Thymus (tissue), 11 donors: ENCODE measurements at regions not wholly inside any gene's neighbourhood (a gene's known extent, or its start where the extent isn't known, plus 50 kb on each side); places are given as distances from the start of the nearest gene placed in this dataset.
"Not testable (repeated sequence)": the region's sequence is repeated elsewhere in the genome, so short reads cannot be mapped to it uniquely, and the experiment has no call there.

Experiments used
- DNase-seq, 9 donors: peaks; one replicate each; pipeline ENCODE4 v3.0.0-alpha.2; 2013; ENCODE audit warnings: low spot score in 9 of 9, low read depth in 6 of 9, missing footprints in 1 of 9
- H3K27ac ChIP-seq, 2 donors: one replicate each; pipeline ENCODE4 v1.5.1; 2013; ENCODE audit warnings: control low read depth in 1 of 2, low read depth in 1 of 2, low read length in 1 of 2, mild to moderate bottlenecking in 1 of 2, moderate library complexity in 1 of 2
- H3K27me3 ChIP-seq, 2 donors: one replicate each; pipeline ENCODE4 v1.5.1; 2013; ENCODE audit warnings: low read length in 1 of 2; ENCODE audit not compliant: control insufficient read depth in 2 of 2, insufficient read depth in 1 of 2
- H3K36me3 ChIP-seq, 2 donors: one replicate each; pipeline ENCODE4 v1.5.1; 2013; ENCODE audit warnings: low read length in 1 of 2, mild to moderate bottlenecking in 1 of 2, moderate library complexity in 1 of 2; ENCODE audit not compliant: control insufficient read depth in 2 of 2, insufficient read depth in 2 of 2
- H3K4me1 ChIP-seq, 2 donors: one replicate each; pipeline ENCODE4 v1.5.1; 2013; ENCODE audit warnings: low read length in 2 of 2; ENCODE audit not compliant: control insufficient read depth in 2 of 2, insufficient read depth in 2 of 2
- H3K4me3 ChIP-seq, 2 donors: one replicate each; pipeline ENCODE4 v1.5.1; 2013; ENCODE audit warnings: low read length in 2 of 2, control low read depth in 1 of 2, mild to moderate bottlenecking in 1 of 2
- H3K9me3 ChIP-seq, 2 donors: one replicate each; pipeline ENCODE4 v1.5.1; 2013; ENCODE audit warnings: low read length in 1 of 2, mild to moderate bottlenecking in 1 of 2; ENCODE audit not compliant: control insufficient read depth in 2 of 2, insufficient read depth in 1 of 2
- WGBS: extraction: QIAGEN DNeasy Blood & Tissue Kit; methylation state at CpG from one replicate; pipeline ENCODE4 v1.1.7; 2013; 5-methylcytosine and 5-hydroxymethylcytosine counted together
- donor health status: healthy.

GRCh38 chr10:61262486-61263261 lies 190.5 kb downstream of the TMEM26 start:
- Histone ChIP-seq H3K9me3 (no peaks in the 10 kb centered on the region), H3K4me3 (no peak overlapping the region), H3K4me1 (no peaks in the 10 kb centered on the region), H3K27me3 (no peaks in the 10 kb centered on the region), H3K27ac (no peak overlapping the region), H3K36me3 (no peaks in the 10 kb centered on the region)
- DNase-seq: no peak
- 93% methylated on average over 3 of the region's 3 CpGs for WGBS

GRCh38 chr10:61257956-61258496 lies 195.2 kb downstream of the TMEM26 start:
- H3K4me1 ChIP-seq: no peaks in the 10 kb centered on the region
- DNase-seq: no peak
- no peaks in the 10 kb centered on the region for H3K9me3 ChIP-seq
- no peaks in the 10 kb centered on the region for H3K36me3 ChIP-seq
- no peak overlapping the region for H3K4me3 ChIP-seq
- no peak overlapping the region for H3K27ac ChIP-seq
- no peaks in the 10 kb centered on the region for H3K27me3 ChIP-seq

GRCh38 chr10:61257136-61257535 lies 196.0 kb downstream of the TMEM26 start:
- Histone ChIP-seq H3K27me3 (no peaks in the 10 kb centered on the region), H3K4me3 (no peak overlapping the region), H3K9me3 (no peaks in the 10 kb centered on the region), H3K4me1 (no peaks in the 10 kb centered on the region), H3K27ac (no peak overlapping the region), H3K36me3 (no peaks in the 10 kb centered on the region)
- no peak for DNase-seq
- 98% methylated on average over 6 of the region's 6 CpGs for WGBS

- WGBS: 37% methylated on average over 1 of the region's 1 CpG
- H3K27ac ChIP-seq, H3K4me3 ChIP-seq, H3K9me3 ChIP-seq, DNase-seq, H3K27me3 ChIP-seq, H3K4me1 ChIP-seq, H3K36me3 ChIP-seq: not testable (repeated sequence)
These were observed 200.9 kb downstream of the TMEM26 start for GRCh38 chr10:61252326-61252725.

- Histone ChIP-seq H3K36me3 (no peaks in the 10 kb centered on the region), H3K27ac (no peak overlapping the region), H3K4me3 (no peak overlapping the region), H3K27me3 (no peaks in the 10 kb centered on the region), H3K9me3 (no peaks in the 10 kb centered on the region), H3K4me1 (no peaks in the 10 kb centered on the region)
- 84% methylated on average over 1 of the region's 1 CpG for WGBS
- DNase-seq: no peak
These were observed 202.1 kb downstream of the TMEM26 start for GRCh38 chr10:61251089-61251488.

- no peak overlapping the region for H3K27ac ChIP-seq
- H3K36me3 ChIP-seq: no peaks in the 10 kb centered on the region
- no peaks in the 10 kb centered on the region for H3K27me3 ChIP-seq
- no peak for DNase-seq
- H3K9me3 ChIP-seq: no peaks in the 10 kb centered on the region
- WGBS: 94% methylated on average over 2 of the region's 2 CpGs
- no peak overlapping the region for H3K4me3 ChIP-seq
- H3K4me1 ChIP-seq: no peaks in the 10 kb centered on the region
These were observed 203.1 kb downstream of the TMEM26 start for GRCh38 chr10:61250131-61250530.

- Histone ChIP-seq H3K36me3 (no peaks in the 10 kb centered on the region), H3K4me3 (no peak overlapping the region), H3K9me3 (no peaks in the 10 kb centered on the region), H3K4me1 (no peaks in the 10 kb centered on the region), H3K27ac (no peak overlapping the region), H3K27me3 (no peaks in the 10 kb centered on the region)
- DNase-seq: no peak
These were observed 205.2 kb downstream of the TMEM26 start for GRCh38 chr10:61248013-61248412.

GRCh38 chr10:61244261-61244775 lies 208.9 kb downstream of the TMEM26 start:
- no peak for DNase-seq
- no peaks in the 10 kb centered on the region for H3K36me3 ChIP-seq
- H3K27me3 ChIP-seq: no peaks in the 10 kb centered on the region
- no peaks in the 10 kb centered on the region for H3K4me1 ChIP-seq
- H3K9me3 ChIP-seq: no peaks in the 10 kb centered on the region
- no peak overlapping the region for H3K27ac ChIP-seq
- H3K4me3 ChIP-seq: no peak overlapping the region

GRCh38 chr10:61232780-61233179 lies 220.4 kb downstream of the TMEM26 start:
- Histone ChIP-seq H3K4me1 (no peaks in the 10 kb centered on the region), H3K4me3 (no peak overlapping the region), H3K27me3 (no peaks in the 10 kb centered on the region), H3K36me3 (no peaks in the 10 kb centered on the region), H3K9me3 (peaks cover 0 to 3% of the 10 kb centered on the region in 2 donors), H3K27ac (no peak overlapping the region)
- no peak for DNase-seq
